GM19240 (cell line): ENCODE measurements at regions not wholly inside any gene's neighbourhood (a gene's known extent, or its start where the extent isn't known, plus 50 kb on each side); places are given as distances from the start of the nearest gene placed in this dataset.

Source experiments
- DNase-seq: peaks from one replicate; pipeline ENCODE4 v3.0.0; 2011; ENCODE audit warnings: low spot score; ENCODE audit not compliant: insufficient read length

GRCh38 chr15:70507772-70508371, 255.5 kb downstream of the UACA start:
- no peak for DNase-seq

GRCh38 chr15:70505936-70506912, 257.1 kb downstream of the UACA start:
- DNase-seq = no peak

- DNase-seq = no peak
Measured at GRCh38 chr15:70505411-70505919, 257.9 kb downstream of the UACA start.

GRCh38 chr15:70504988-70505387, 258.4 kb downstream of the UACA start:
- no peak for DNase-seq

- no peak for DNase-seq
Measured at GRCh38 chr15:70504299-70504951, 258.9 kb downstream of the UACA start.

- DNase-seq = no peak
Measured at GRCh38 chr15:70503798-70504298, 259.5 kb downstream of the UACA start.

- no peak for DNase-seq
Measured at GRCh38 chr15:70503073-70503745, 260.1 kb downstream of the UACA start.

GRCh38 chr15:70502529-70502928, 260.8 kb downstream of the UACA start:
- DNase-seq = no peak

GRCh38 chr15:70501849-70502248, 261.5 kb downstream of the UACA start:
- no peak for DNase-seq

- DNase-seq = no peak
Measured at GRCh38 chr15:70501121-70501727, 262.1 kb downstream of the UACA start.

GRCh38 chr15:70499791-70500190, 263.6 kb downstream of the UACA start:
- no peak for DNase-seq

- no peak for DNase-seq
Measured at GRCh38 chr15:70498096-70498626, 265.2 kb downstream of the UACA start.

GRCh38 chr15:70497661-70498060, 265.7 kb downstream of the UACA start:
- DNase-seq = no peak

GRCh38 chr15:70495991-70496599, 267.3 kb downstream of the UACA start:
- no peak for DNase-seq

GRCh38 chr15:70494852-70495571, 268.3 kb downstream of the UACA start:
- no peak for DNase-seq

GRCh38 chr15:70494517-70494851, 268.9 kb downstream of the UACA start:
- no peak for DNase-seq

GRCh38 chr15:70493787-70494516, 269.4 kb downstream of the UACA start:
- DNase-seq = no peak

GRCh38 chr15:70493376-70493775, 270.0 kb downstream of the UACA start:
- no peak for DNase-seq
